MCF 10A (cell line): ENCODE measurements at regions not wholly inside any gene's neighbourhood (a gene's known extent, or its start where the extent isn't known, plus 50 kb on each side); places are given as distances from the start of the nearest gene placed in this dataset.

Experiments used
- BruUV-seq: library from RNA; stranded (reverse); fragments of 400-500 nt; replicated peaks from 2 replicates; lab custom pipeline; 2021; lab: Mats Ljungman, UMichigan
- CTCF ChIA-PET: fragments of 300-600 bp; sonication (Branson Sonifier 250); formaldehyde crosslinking; extraction: SDS; loops from one replicate; lab custom pipeline; 2021; ENCODE audit warnings: antibody characterized with exemption, inconsistent platforms; lab: Yijun Ruan, JAX
- POLR2A ChIA-PET: fragments of 300-600, 350-650 bp; sonication (Branson Sonifier 250); formaldehyde crosslinking; extraction: SDS; loops from one replicate; lab custom pipeline; 2020; ENCODE audit warnings: antibody characterized with exemption, inconsistent platforms; lab: Yijun Ruan, JAX
- DNase-seq: peaks from one replicate; pipeline ENCODE4 v3.0.0-alpha.2; 2018; ENCODE audit not compliant: unreplicated experiment
- H3K27ac Mint-ChIP-seq: one replicate; pipeline ENCODE4 v1.8.0; 2022; ENCODE audit warnings: mild to moderate bottlenecking, low read depth, mixed read lengths; ENCODE audit not compliant: unreplicated experiment
- H3K27me3 Mint-ChIP-seq: one replicate; pipeline ENCODE4 v1.8.0; 2022; ENCODE audit warnings: mixed read lengths; ENCODE audit not compliant: insufficient read depth, unreplicated experiment
- H3K36me3 Mint-ChIP-seq: one replicate; pipeline ENCODE4 v1.8.0; 2022; ENCODE audit warnings: mild to moderate bottlenecking, moderate library complexity, mixed read lengths; ENCODE audit not compliant: insufficient read depth, unreplicated experiment
- H3K4me1 Mint-ChIP-seq: one replicate; pipeline ENCODE4 v1.8.0; 2022; ENCODE audit warnings: mixed read lengths; ENCODE audit not compliant: insufficient read depth, unreplicated experiment
- H3K4me3 Mint-ChIP-seq: one replicate; pipeline ENCODE4 v1.8.0; 2022; ENCODE audit warnings: mild to moderate bottlenecking, moderate library complexity, mixed read lengths; ENCODE audit not compliant: unreplicated experiment
- H3K9me3 Mint-ChIP-seq: one replicate; pipeline ENCODE4 v1.8.0; 2022; ENCODE audit warnings: mixed read lengths; ENCODE audit not compliant: unreplicated experiment
- CTCF ChIP-seq: fragments of 200-600 bp; IDR thresholded peaks from one replicate; pipeline ENCODE4 v1.8.0; 2022; ENCODE audit warnings: antibody characterized with exemption, mild to moderate bottlenecking; ENCODE audit not compliant: unreplicated experiment
- intact Hi-C: fragments of 100-400 bp; cut with micrococcal nuclease; formaldehyde crosslinking; loops from 2 replicates; pipeline ENCODE4 v1.14.1; 2022

GRCh38 chr17:79496422-79497005 is 114.3 kb downstream of the RBFOX3 start:
- no peak overlapping the region for H3K27ac Mint-ChIP-seq

GRCh38 chr17:79495665-79496064 is 115.2 kb downstream of the RBFOX3 start:
- Mint-ChIP-seq H3K27ac (no peak overlapping the region), H3K4me3 (no peak overlapping the region), H3K4me1 (no peaks in the 10 kb centered on the region), H3K9me3 (peaks cover 15% of the 10 kb centered on the region), H3K27me3 (peaks cover 62% of the 10 kb centered on the region), H3K36me3 (no peaks in the 10 kb centered on the region)
- intact Hi-C loops: no loop called here
- ChIA-PET POLR2A (no interaction called here), CTCF (no interaction called here)
- DNase-seq: no peak
- BruUV-seq: no TSS peak
- no peak for TF ChIP-seq CTCF

More at GRCh38 chr17:79496422-79497005, 114.3 kb downstream of the RBFOX3 start:
- BruUV-seq: no TSS peak
- TF ChIP-seq CTCF: no peak
- Mint-ChIP-seq H3K27me3 (peaks cover 57% of the 10 kb centered on the region), H3K9me3 (peaks cover 15% of the 10 kb centered on the region), H3K36me3 (no peaks in the 10 kb centered on the region), H3K4me1 (no peaks in the 10 kb centered on the region), H3K4me3 (no peak overlapping the region)
- ChIA-PET POLR2A (interaction anchor here (0.6 kb wide), 1 partner anchor 195 kb away, joined by 3 read pairs; no protein-coding TSS in a partner anchor), CTCF (no interaction called here)
- no peak for DNase-seq
- intact Hi-C loops: no loop called here

DNA sequence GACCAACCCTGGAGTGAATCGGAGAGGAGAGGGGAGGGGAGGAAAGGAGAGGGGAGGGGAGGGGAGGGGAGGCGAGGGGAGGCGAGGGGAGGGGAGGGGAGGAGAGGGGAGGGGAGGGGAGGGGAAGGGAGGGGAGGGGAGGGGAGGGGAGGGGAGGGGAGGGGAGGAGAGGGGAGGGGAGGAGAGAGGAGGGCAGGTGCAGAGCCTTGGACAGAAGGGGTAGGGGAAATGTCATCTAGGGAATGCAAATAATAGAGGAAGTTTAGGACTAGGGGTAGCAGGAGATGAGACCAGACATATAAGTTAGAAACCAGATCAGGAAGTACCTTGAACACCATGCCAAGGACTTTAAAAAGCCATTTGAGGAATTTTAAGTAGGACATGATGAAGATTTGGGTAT is 119.8 kb downstream of the RBFOX3 start:
- Mint-ChIP-seq H3K4me1 (no peaks in the 10 kb centered on the region), H3K36me3 (no peaks in the 10 kb centered on the region), H3K4me3 (no peak overlapping the region), H3K9me3 (peaks cover 8% of the 10 kb centered on the region), H3K27ac (no peak overlapping the region), H3K27me3 (peaks cover 63% of the 10 kb centered on the region)
- intact Hi-C loops: no loop called here
- no peak for TF ChIP-seq CTCF
- ChIA-PET CTCF (no interaction called here), POLR2A (no interaction called here)
- DNase-seq: no peak
- no TSS peak for BruUV-seq

DNA sequence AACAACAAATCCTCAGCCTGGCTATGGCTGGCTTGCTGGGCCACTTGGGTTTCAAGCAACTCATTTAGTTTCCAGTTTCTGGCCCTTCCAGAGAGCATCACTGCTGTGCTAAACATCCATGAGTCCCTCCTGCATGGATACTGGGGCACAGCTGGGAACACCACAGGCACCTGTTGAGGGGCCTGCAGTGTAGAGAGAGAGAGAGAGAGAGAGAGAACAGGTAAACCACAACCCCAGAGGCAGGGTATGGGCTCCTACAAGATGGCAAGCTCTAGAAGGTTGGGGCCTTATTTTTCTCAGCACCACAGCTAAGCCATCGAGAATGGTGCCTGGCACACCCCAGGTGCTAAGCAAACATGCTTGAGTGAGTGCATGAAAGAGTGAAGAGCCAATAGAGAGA is 120.3 kb downstream of the RBFOX3 start:
- H3K36me3 Mint-ChIP-seq: no peaks in the 10 kb centered on the region
- no peak for DNase-seq
- CTCF ChIA-PET: no interaction called here
- POLR2A ChIA-PET: no interaction called here
- peaks cover 8% of the 10 kb centered on the region for H3K9me3 Mint-ChIP-seq
- peaks cover 68% of the 10 kb centered on the region for H3K27me3 Mint-ChIP-seq
- no peak for TF ChIP-seq CTCF
- no peaks in the 10 kb centered on the region for H3K4me1 Mint-ChIP-seq
- BruUV-seq: no TSS peak
- intact Hi-C loops: no loop called here
- no peak overlapping the region for H3K4me3 Mint-ChIP-seq
- H3K27ac Mint-ChIP-seq: no peak overlapping the region
